ENCODE measurements at regions not wholly inside any gene's neighbourhood (a gene's known extent, or its start where the extent isn't known, plus 50 kb on each side); places are given as distances from the start of the nearest gene placed in this dataset.

DNA sequence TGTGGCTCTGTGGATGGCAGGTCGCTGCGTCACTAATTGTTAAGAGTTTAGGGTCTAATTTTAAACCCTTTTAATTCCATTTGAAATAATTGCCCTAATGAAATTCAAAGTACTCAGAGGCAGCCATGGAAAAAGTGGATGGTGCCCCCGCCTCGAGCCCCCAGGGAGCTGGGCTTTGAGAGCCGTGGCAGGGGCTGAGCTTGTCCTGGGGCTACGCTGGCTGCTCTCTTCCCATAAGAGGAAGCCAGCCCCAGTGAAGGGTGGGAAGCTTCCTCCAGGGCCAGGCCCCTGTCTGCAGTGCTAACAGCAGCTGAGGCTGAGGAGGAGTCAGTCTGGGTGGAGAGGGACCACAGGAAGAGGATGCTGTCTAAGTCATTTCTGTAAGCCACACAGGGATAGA, 315.0 kb upstream of the POU3F1 start:
- Histone ChIP-seq H3K27me3 (ENCODE audit: control insufficient read depth, insufficient read depth, low read length) (no peaks in the 10 kb centered on the region), H3K4me1 (ENCODE audit: control insufficient read depth, insufficient read depth, low read length) (peaks cover 24% of the 10 kb centered on the region), H3K27ac (ENCODE audit: low read depth, low read length) (no peak overlapping the region)

DNA sequence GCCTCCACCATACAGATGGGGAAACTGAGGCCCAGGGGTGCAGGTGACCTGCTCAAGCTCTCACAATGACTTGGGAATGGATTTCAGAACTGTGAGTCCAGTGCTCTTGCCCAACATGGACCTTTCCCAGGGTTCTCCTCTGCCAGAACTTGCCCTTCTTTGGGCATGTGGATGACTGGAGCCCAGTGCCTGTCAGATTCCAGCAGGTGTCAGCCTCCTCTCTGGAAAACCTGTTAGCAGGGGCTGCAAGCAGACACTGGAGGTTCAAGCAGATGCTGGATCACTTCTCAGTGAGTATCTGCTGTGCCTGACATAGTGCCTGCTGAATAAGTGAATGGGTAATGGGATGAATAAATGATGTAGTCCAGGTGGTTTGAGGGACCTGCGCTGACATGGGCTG, 314.2 kb upstream of the POU3F1 start:
- Histone ChIP-seq H3K27ac (ENCODE audit: low read depth, low read length) (no peak overlapping the region), H3K4me1 (ENCODE audit: control insufficient read depth, insufficient read depth, low read length) (peaks cover 23% of the 10 kb centered on the region), H3K9ac (ENCODE audit: low read depth, low read length) (no peak overlapping the region), H3K27me3 (ENCODE audit: control insufficient read depth, insufficient read depth, low read length) (no peaks in the 10 kb centered on the region), H3K9me3 (ENCODE audit: control insufficient read depth, insufficient read depth, low read length) (no peaks in the 10 kb centered on the region), H3K36me3 (ENCODE audit: control insufficient read depth, insufficient read depth, low read length) (no peaks in the 10 kb centered on the region), H3K4me3 (ENCODE audit: low read depth, low read length) (no peak overlapping the region)

More for the DNA sequence above, 315.0 kb upstream of the POU3F1 start:
- no peak overlapping the region for H3K4me3 ChIP-seq (ENCODE audit: low read depth, low read length)
- H3K9ac ChIP-seq (ENCODE audit: low read depth, low read length) = no peak overlapping the region
- no peaks in the 10 kb centered on the region for H3K36me3 ChIP-seq (ENCODE audit: control insufficient read depth, insufficient read depth, low read length)
- H3K9me3 ChIP-seq (ENCODE audit: control insufficient read depth, insufficient read depth, low read length) = no peaks in the 10 kb centered on the region

DNA sequence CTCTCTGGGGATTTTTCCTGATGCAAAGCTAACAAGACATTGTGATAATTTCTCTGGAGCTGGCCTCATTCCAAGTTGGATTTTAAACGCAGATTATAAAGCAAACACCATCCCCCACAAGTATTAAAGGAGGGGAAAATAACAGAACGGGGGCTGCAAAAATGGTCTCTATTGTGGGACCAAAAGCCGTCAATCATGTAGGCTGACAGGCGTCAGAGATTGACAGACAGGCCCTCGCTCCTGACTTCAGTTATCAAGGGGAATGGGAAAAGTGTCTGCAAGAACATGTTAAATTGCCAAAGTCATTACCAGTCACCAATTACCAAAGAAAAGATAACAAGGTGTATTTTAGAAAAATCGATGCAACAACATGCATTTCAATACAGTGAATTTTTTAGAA, 307.4 kb upstream of the POU3F1 start:
- Histone ChIP-seq H3K9me3 (ENCODE audit: control insufficient read depth, insufficient read depth, low read length) (no peaks in the 10 kb centered on the region), H3K36me3 (ENCODE audit: control insufficient read depth, insufficient read depth, low read length) (no peaks in the 10 kb centered on the region), H3K4me1 (ENCODE audit: control insufficient read depth, insufficient read depth, low read length) (peaks cover 4% of the 10 kb centered on the region; the same call in 1 of the 2 replicates), H3K9ac (ENCODE audit: low read depth, low read length) (no peak overlapping the region), H3K27ac (ENCODE audit: low read depth, low read length) (no peak overlapping the region), H3K27me3 (ENCODE audit: control insufficient read depth, insufficient read depth, low read length) (no peaks in the 10 kb centered on the region), H3K4me3 (ENCODE audit: low read depth, low read length) (no peak overlapping the region)

DNA sequence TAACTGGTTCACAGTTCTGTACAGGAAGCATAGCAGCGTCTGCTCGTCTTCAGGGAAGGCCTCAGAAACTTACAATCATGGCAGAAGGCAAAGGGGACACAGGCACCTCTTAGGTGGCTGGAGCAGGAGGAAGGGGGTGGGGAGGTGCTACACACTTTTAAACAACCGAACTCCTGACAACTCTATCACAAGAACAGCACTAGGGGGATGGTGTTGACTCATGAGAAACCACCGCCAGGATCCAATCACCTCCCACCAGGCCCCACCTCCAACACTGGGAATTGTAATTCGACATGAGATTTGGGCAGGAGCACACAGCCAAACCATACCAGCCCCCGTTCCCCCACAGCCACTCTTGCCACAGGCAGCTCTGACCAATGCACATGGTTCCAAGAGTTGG, 306.3 kb upstream of the POU3F1 start:
- Histone ChIP-seq H3K27me3 (ENCODE audit: control insufficient read depth, insufficient read depth, low read length) (no peaks in the 10 kb centered on the region), H3K27ac (ENCODE audit: low read depth, low read length) (no peak overlapping the region), H3K36me3 (ENCODE audit: control insufficient read depth, insufficient read depth, low read length) (no peaks in the 10 kb centered on the region), H3K9me3 (ENCODE audit: control insufficient read depth, insufficient read depth, low read length) (peaks cover 6% of the 10 kb centered on the region), H3K4me1 (ENCODE audit: control insufficient read depth, insufficient read depth, low read length) (peaks cover 4% of the 10 kb centered on the region; the same call in 1 of the 2 replicates), H3K9ac (ENCODE audit: low read depth, low read length) (no peak overlapping the region), H3K4me3 (ENCODE audit: low read depth, low read length) (no peak overlapping the region)

DNA sequence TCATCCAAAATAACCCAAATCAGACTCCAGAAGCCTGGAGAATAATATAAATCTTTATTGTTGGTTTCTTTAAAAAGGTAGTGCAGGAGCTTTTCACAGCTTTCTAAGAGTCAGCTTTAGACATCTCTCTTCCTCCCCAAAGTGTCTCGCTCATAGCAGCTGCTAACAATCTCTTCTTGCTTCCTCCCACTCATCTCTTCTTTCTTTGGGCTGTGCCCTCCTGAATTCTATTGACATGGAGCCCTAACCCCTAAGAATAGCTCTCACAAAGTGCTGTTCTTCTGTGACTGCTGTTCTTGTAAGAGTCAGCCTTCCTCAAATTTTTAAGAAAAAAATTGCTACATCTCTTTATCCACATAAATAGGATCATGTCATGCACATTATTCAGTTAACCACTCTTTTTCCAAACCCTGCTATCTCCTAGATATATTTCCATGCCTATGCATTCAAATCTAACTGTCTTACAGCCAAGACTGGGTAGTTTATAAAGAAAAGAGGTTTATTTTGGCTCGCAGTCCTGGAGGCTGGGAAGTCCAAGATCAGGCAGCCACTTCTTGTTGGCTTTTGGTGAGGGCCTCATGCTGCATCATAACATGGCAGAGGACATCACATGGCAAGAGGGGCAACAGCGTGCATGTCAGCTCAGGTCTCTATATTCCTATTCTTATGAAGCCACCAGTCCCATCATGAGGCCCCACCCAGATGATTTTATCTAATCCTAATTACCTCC, 301.0 kb upstream of the POU3F1 start:
- no peaks in the 10 kb centered on the region for H3K36me3 ChIP-seq (ENCODE audit: control insufficient read depth, insufficient read depth, low read length)
- H3K27me3 ChIP-seq (ENCODE audit: control insufficient read depth, insufficient read depth, low read length) = no peaks in the 10 kb centered on the region
- no peak overlapping the region for H3K4me3 ChIP-seq (ENCODE audit: low read depth, low read length)
- H3K4me1 ChIP-seq (ENCODE audit: control insufficient read depth, insufficient read depth, low read length) = no peaks in the 10 kb centered on the region; the same call in 1 of the 2 replicates
- no peak overlapping the region for H3K9ac ChIP-seq (ENCODE audit: low read depth, low read length)
- no peak overlapping the region for H3K27ac ChIP-seq (ENCODE audit: low read depth, low read length)
- peaks cover 19% of the 10 kb centered on the region for H3K9me3 ChIP-seq (ENCODE audit: control insufficient read depth, insufficient read depth, low read length)

DNA sequence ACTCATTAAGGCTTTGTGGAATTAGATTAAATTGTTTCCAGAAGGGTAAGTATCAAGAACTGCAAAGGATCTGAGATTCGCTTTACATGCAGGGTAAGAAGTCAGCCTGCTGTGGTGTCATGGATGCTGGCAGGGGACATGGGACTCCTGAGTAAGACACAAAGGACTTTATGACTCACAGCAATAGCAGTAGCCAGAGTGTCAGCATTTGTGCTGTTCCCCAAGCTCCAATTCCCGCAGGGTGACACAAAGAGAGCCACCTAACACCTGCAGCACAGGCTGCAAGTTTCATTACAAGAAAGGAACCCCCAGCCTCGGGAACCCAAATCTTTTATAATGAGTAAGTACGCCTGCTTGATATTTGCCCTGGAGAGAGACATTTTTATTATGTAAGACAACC, 298.1 kb upstream of the POU3F1 start:
- H3K9me3 ChIP-seq (ENCODE audit: control insufficient read depth, insufficient read depth, low read length) = peaks cover 19% of the 10 kb centered on the region
- no peak overlapping the region for H3K9ac ChIP-seq (ENCODE audit: low read depth, low read length)
- no peaks in the 10 kb centered on the region for H3K27me3 ChIP-seq (ENCODE audit: control insufficient read depth, insufficient read depth, low read length)
- H3K27ac ChIP-seq (ENCODE audit: low read depth, low read length) = peak overlapping the region; percentile 71
- no peaks in the 10 kb centered on the region for H3K4me1 ChIP-seq (ENCODE audit: control insufficient read depth, insufficient read depth, low read length)
- H3K36me3 ChIP-seq (ENCODE audit: control insufficient read depth, insufficient read depth, low read length) = no peaks in the 10 kb centered on the region
- no peak overlapping the region for H3K4me3 ChIP-seq (ENCODE audit: low read depth, low read length)

DNA sequence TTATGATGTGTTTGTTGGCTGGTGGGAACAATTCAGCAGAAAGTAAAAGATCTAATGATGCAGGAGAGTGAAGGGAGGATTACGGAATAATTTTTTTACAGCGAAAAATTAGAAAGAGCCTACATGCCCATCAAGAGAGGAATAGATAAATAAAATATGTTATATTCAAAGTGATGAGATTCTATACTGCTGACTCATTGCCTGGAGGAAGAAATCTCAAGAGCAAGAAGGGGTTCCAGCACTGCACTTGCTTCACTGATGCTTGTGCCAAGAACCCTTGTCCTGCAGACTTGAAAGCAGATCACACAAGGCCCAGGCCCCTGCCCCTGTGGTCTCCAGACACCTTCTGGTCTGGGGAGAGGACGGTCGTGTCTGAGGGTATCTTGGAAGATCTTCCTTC, 295.1 kb upstream of the POU3F1 start:
- H3K9ac ChIP-seq (ENCODE audit: low read depth, low read length) = no peak overlapping the region
- no peak overlapping the region for H3K27ac ChIP-seq (ENCODE audit: low read depth, low read length)
- 0 out of 2 replicates have a peak, but pooled peaks cover 8% of the 10 kb centered on the region for H3K9me3 ChIP-seq (ENCODE audit: control insufficient read depth, insufficient read depth, low read length)
- H3K4me1 ChIP-seq (ENCODE audit: control insufficient read depth, insufficient read depth, low read length) = 0 out of 2 replicates have a peak, but pooled peaks cover 9% of the 10 kb centered on the region
- no peak overlapping the region for H3K4me3 ChIP-seq (ENCODE audit: low read depth, low read length)
- H3K27me3 ChIP-seq (ENCODE audit: control insufficient read depth, insufficient read depth, low read length) = no peaks in the 10 kb centered on the region
- no peaks in the 10 kb centered on the region for H3K36me3 ChIP-seq (ENCODE audit: control insufficient read depth, insufficient read depth, low read length)

DNA sequence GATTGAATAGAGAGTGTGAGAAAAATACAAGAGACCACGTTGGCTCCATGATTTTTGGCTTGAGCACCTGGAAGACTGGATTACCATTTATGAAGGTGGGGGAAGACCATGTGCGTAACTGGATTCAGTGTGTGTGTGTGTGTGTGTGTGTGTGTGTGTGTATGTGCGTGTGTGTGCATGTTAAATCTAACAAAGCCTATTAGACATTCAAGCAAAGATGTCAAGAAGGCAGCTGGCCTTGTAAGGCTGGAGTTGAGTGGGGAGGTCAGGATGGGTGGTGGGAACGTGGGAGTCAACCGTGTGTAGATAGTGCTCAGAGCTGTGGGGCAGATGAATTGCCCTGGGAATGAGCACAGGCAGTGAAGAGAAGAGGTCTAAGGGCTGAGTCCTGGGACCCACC, 293.8 kb upstream of the POU3F1 start:
- H3K9me3 ChIP-seq (ENCODE audit: control insufficient read depth, insufficient read depth, low read length) = 0 out of 2 replicates have a peak, but pooled peaks cover under 1% of the 10 kb centered on the region
- H3K27ac ChIP-seq (ENCODE audit: low read depth, low read length) = no peak overlapping the region
- H3K4me1 ChIP-seq (ENCODE audit: control insufficient read depth, insufficient read depth, low read length) = 0 out of 2 replicates have a peak, but pooled peaks cover 9% of the 10 kb centered on the region
- H3K27me3 ChIP-seq (ENCODE audit: control insufficient read depth, insufficient read depth, low read length) = no peaks in the 10 kb centered on the region
- no peak overlapping the region for H3K4me3 ChIP-seq (ENCODE audit: low read depth, low read length)
- H3K9ac ChIP-seq (ENCODE audit: low read depth, low read length) = no peak overlapping the region
- H3K36me3 ChIP-seq (ENCODE audit: control insufficient read depth, insufficient read depth, low read length) = no peaks in the 10 kb centered on the region

DNA sequence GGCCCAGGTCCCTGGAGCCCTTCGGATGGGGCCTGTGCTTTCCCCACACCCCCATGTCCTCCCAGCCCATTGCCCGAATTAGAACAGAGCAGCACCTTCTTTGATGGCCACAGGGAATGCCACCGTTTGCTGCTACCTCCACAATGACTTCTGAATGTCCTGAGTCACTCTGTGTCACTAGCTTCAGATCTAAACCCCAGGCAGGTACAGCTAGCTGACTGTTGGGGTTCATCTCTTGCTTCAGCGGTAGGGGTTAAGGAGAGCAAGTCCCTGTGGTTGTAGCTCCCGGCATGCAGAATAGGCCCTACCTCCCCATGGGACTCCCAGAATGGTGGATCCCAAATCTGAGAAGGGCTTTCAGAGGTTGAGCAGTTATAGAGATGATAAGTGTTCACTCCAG, 291.1 kb upstream of the POU3F1 start:
- Histone ChIP-seq H3K27me3 (ENCODE audit: control insufficient read depth, insufficient read depth, low read length) (no peaks in the 10 kb centered on the region), H3K9me3 (ENCODE audit: control insufficient read depth, insufficient read depth, low read length) (no peaks in the 10 kb centered on the region), H3K9ac (ENCODE audit: low read depth, low read length) (no peak overlapping the region), H3K27ac (ENCODE audit: low read depth, low read length) (no peak overlapping the region), H3K4me3 (ENCODE audit: low read depth, low read length) (no peak overlapping the region), H3K4me1 (ENCODE audit: control insufficient read depth, insufficient read depth, low read length) (0 out of 2 replicates have a peak, but pooled peaks cover 9% of the 10 kb centered on the region), H3K36me3 (ENCODE audit: control insufficient read depth, insufficient read depth, low read length) (no peaks in the 10 kb centered on the region)

DNA sequence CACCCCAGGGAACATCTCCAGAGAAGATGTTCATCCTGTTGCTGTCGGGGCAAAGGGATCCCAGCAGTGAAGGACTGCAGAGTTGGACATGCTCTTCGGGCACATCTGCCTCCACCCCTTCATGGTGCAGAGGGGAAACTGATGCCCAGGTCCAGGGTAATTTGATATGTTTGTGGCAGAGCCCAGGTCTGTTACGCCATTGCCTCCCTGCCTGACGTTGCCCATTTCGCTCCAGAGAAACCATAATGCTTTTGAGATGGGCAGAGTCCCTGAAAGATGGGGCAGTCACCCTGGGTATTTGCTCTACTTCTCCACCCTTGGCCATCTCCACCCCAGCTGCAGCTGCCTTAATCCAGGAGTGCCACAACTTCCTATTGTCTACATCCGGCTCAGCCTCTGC, 290.4 kb upstream of the POU3F1 start:
- H3K27me3 ChIP-seq (ENCODE audit: control insufficient read depth, insufficient read depth, low read length) = no peaks in the 10 kb centered on the region
- no peaks in the 10 kb centered on the region for H3K9me3 ChIP-seq (ENCODE audit: control insufficient read depth, insufficient read depth, low read length)
- H3K36me3 ChIP-seq (ENCODE audit: control insufficient read depth, insufficient read depth, low read length) = no peaks in the 10 kb centered on the region
- H3K4me3 ChIP-seq (ENCODE audit: low read depth, low read length) = no peak overlapping the region
- H3K4me1 ChIP-seq (ENCODE audit: control insufficient read depth, insufficient read depth, low read length) = 0 out of 2 replicates have a peak, but pooled peaks cover 9% of the 10 kb centered on the region
- no peak overlapping the region for H3K27ac ChIP-seq (ENCODE audit: low read depth, low read length)
- no peak overlapping the region for H3K9ac ChIP-seq (ENCODE audit: low read depth, low read length)

DNA sequence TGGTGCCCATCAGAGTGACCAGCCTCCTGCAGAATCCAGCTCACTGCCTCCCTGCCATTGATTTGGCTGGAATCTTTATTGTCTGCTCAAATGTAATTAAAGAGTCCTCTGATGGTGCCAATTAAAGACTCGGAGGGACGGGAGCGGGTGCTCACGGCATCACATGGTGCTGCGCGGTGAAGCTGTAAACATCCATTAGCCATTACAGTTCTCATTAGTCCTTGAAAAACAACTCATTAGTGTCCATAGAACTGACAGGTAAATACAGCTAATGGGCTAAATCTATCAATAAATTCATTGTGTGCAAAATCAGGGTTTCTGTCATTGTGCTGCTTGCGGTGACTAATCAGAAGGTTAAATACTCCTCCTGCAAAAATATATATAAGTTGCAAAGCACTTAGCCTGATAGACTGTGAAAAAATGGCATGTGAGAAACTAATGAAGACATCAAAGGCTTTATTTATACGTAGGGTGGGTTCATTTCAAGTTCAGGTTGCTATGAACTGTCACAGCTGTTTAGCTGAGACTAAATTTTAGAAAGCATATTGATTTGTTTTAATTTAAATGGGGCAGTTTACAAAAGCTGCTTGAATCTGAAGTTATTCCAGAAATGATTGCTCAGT, 289.8 kb upstream of the POU3F1 start:
- H3K9me3 ChIP-seq (ENCODE audit: control insufficient read depth, insufficient read depth, low read length) = no peaks in the 10 kb centered on the region
- no peak overlapping the region for H3K9ac ChIP-seq (ENCODE audit: low read depth, low read length)
- H3K4me3 ChIP-seq (ENCODE audit: low read depth, low read length) = no peak overlapping the region
- H3K27ac ChIP-seq (ENCODE audit: low read depth, low read length) = no peak overlapping the region
- H3K4me1 ChIP-seq (ENCODE audit: control insufficient read depth, insufficient read depth, low read length) = 0 out of 2 replicates have a peak, but pooled peaks cover 9% of the 10 kb centered on the region
- H3K27me3 ChIP-seq (ENCODE audit: control insufficient read depth, insufficient read depth, low read length) = no peaks in the 10 kb centered on the region
- no peaks in the 10 kb centered on the region for H3K36me3 ChIP-seq (ENCODE audit: control insufficient read depth, insufficient read depth, low read length)

Data from HUES48 (cell line).